CD4-positive, alpha-beta memory T cell (primary cell): ENCODE measurements at regions not wholly inside any gene's neighbourhood (a gene's known extent, or its start where the extent isn't known, plus 50 kb on each side); places are given as distances from the start of the nearest gene placed in this dataset.

Experiments
- CTCF ChIA-PET: fragments of 350-600 bp; sonication (Branson Sonifier 250); formaldehyde crosslinking; loops from one replicate; lab custom pipeline; 2021; ENCODE audit warnings: inconsistent platforms; ENCODE audit not compliant: partially characterized antibody; lab: Charles Lee
- POLR2A ChIA-PET: fragments of 350-600 bp; sonication (Branson Sonifier 250); formaldehyde crosslinking; loops from one replicate; lab custom pipeline; 2021; ENCODE audit not compliant: partially characterized antibody; lab: Charles Lee
- DNase-seq, 5 donors: peaks; one replicate each; pipeline versions ENCODE4 v3.0.0 to v3.0.0-alpha.2; 2020 to 2022; ENCODE audit warnings: mixed read lengths in 1 of 5
- H3K27ac ChIP-seq: one replicate; pipeline ENCODE4 v1.7.0; 2013; ENCODE audit warnings: low read depth, low read length
- H3K27me3 ChIP-seq: 2 replicates; pipeline ENCODE4 v1.7.0; 2013; ENCODE audit warnings: mild to moderate bottlenecking, low read length, moderate library complexity; ENCODE audit not compliant: insufficient read depth
- H3K36me3 ChIP-seq: 2 replicates; pipeline ENCODE4 v1.7.0; 2013; ENCODE audit warnings: mild to moderate bottlenecking, low read length, moderate library complexity; ENCODE audit not compliant: insufficient read depth
- H3K4me1 ChIP-seq: 2 replicates; pipeline ENCODE4 v1.7.0; 2013; ENCODE audit warnings: mild to moderate bottlenecking, low read length, moderate library complexity; ENCODE audit not compliant: insufficient read depth
- H3K4me3 ChIP-seq, 2 donors: one replicate each; pipeline ENCODE4 v1.7.0; 2013; ENCODE audit warnings: low read length in 2 of 2, mild to moderate bottlenecking in 1 of 2
- H3K9me3 ChIP-seq, 2 donors: one replicate each; pipeline ENCODE4 v1.7.0; 2013; ENCODE audit warnings: low read length in 2 of 2, control low read depth in 1 of 2; ENCODE audit not compliant: control insufficient read depth in 1 of 2
- H3K27ac Mint-ChIP-seq, 7 donors: one replicate each; pipeline ENCODE4 v1.8.0; 2020 to 2021; ENCODE audit warnings: mixed read lengths in 7 of 7, mild to moderate bottlenecking in 6 of 7, inconsistent platforms in 3 of 7, moderate library complexity in 3 of 7
- H3K27me3 Mint-ChIP-seq, 2 donors: one replicate each; pipeline ENCODE4 v1.8.0; 2020 to 2021; ENCODE audit warnings: mixed read lengths in 2 of 2
- H3K36me3 Mint-ChIP-seq, 2 donors: one replicate each; pipeline ENCODE4 v1.8.0; 2020 to 2021; ENCODE audit warnings: mixed read lengths in 2 of 2, inconsistent platforms in 1 of 2, mild to moderate bottlenecking in 1 of 2
- H3K4me1 Mint-ChIP-seq, 4 donors: one replicate each; pipeline ENCODE4 v1.8.0; 2020 to 2021; ENCODE audit warnings: mixed read lengths in 4 of 4, mild to moderate bottlenecking in 1 of 4
- H3K4me3 Mint-ChIP-seq, 8 donors: one replicate each; pipeline ENCODE4 v1.8.0; 2020 to 2021; ENCODE audit warnings: mixed read lengths in 8 of 8, mild to moderate bottlenecking in 7 of 8, moderate library complexity in 6 of 8, inconsistent platforms in 3 of 8
- H3K9me3 Mint-ChIP-seq, 8 donors: one replicate each; pipeline ENCODE4 v1.8.0; 2020 to 2021; ENCODE audit warnings: mixed read lengths in 8 of 8, mild to moderate bottlenecking in 5 of 8, inconsistent platforms in 3 of 8, moderate library complexity in 1 of 8
- intact Hi-C: fragments of 100-400 bp; cut with micrococcal nuclease; formaldehyde crosslinking; loops from one replicate; pipeline ENCODE4 v1.15.1; 2023

GRCh38 chr3:162285259-162285658, 788.7 kb downstream of the OTOL1 start:
- H3K4me3 ChIP-seq: no peak overlapping the region
- POLR2A ChIA-PET: no interaction called here
- no peaks in the 10 kb centered on the region for H3K27me3 Mint-ChIP-seq
- no peaks in the 10 kb centered on the region for H3K4me1 Mint-ChIP-seq
- no peaks in the 10 kb centered on the region for H3K36me3 ChIP-seq
- peaks cover 0 to 13% (median 4%) of the 10 kb centered on the region in 8 donors for H3K9me3 Mint-ChIP-seq
- H3K36me3 Mint-ChIP-seq: no peaks in the 10 kb centered on the region
- no peak overlapping the region for H3K27ac Mint-ChIP-seq
- no peak overlapping the region for H3K27ac ChIP-seq
- H3K4me1 ChIP-seq: no peaks in the 10 kb centered on the region
- CTCF ChIA-PET: no interaction called here
- H3K9me3 ChIP-seq: no peaks in the 10 kb centered on the region
- intact Hi-C loops: no loop called here
- H3K4me3 Mint-ChIP-seq: no peak overlapping the region
- DNase-seq: no peak
- H3K27me3 ChIP-seq: no peaks in the 10 kb centered on the region

- Mint-ChIP-seq H3K4me3 (no peak overlapping the region), H3K9me3 (peaks cover 0 to 18% (median 5%) of the 10 kb centered on the region in 8 donors), H3K27me3 (no peaks in the 10 kb centered on the region), H3K27ac (no peak overlapping the region), H3K36me3 (no peaks in the 10 kb centered on the region), H3K4me1 (no peaks in the 10 kb centered on the region)
- Histone ChIP-seq H3K4me3 (no peak overlapping the region), H3K27me3 (no peaks in the 10 kb centered on the region), H3K36me3 (no peaks in the 10 kb centered on the region), H3K4me1 (no peaks in the 10 kb centered on the region), H3K9me3 (no peaks in the 10 kb centered on the region), H3K27ac (no peak overlapping the region)
- ChIA-PET CTCF (no interaction called here), POLR2A (no interaction called here)
- no peak for DNase-seq
- intact Hi-C loops: no loop called here
These were observed 791.0 kb downstream of the OTOL1 start for GRCh38 chr3:162287600-162287999.

GRCh38 chr3:162292409-162292808, 795.8 kb downstream of the OTOL1 start:
- no peak overlapping the region for H3K4me3 Mint-ChIP-seq
- Histone ChIP-seq H3K27ac (no peak overlapping the region), H3K9me3 (no peaks in the 10 kb centered on the region), H3K27me3 (no peaks in the 10 kb centered on the region), H3K36me3 (no peaks in the 10 kb centered on the region), H3K4me1 (no peaks in the 10 kb centered on the region), H3K4me3 (no peak overlapping the region)
- no peak for DNase-seq
- intact Hi-C loops: no loop called here
- peaks cover 2 to 22% (median 6%) of the 10 kb centered on the region in 8 donors for H3K9me3 Mint-ChIP-seq
- H3K4me1 Mint-ChIP-seq: no peaks in the 10 kb centered on the region
- H3K36me3 Mint-ChIP-seq: no peaks in the 10 kb centered on the region
- no peak overlapping the region for H3K27ac Mint-ChIP-seq
- no peaks in the 10 kb centered on the region for H3K27me3 Mint-ChIP-seq
- POLR2A ChIA-PET: no interaction called here
- CTCF ChIA-PET: no interaction called here

GRCh38 chr3:162295323-162295983, 798.8 kb downstream of the OTOL1 start:
- no peak for DNase-seq
- ChIA-PET POLR2A (no interaction called here), CTCF (interaction anchor here (1.8 kb wide), 1 partner anchor 13 kb away, joined by 3 read pairs; no protein-coding TSS in a partner anchor)
- peaks cover 0 to 22% (median 7%) of the 10 kb centered on the region in 8 donors for H3K9me3 Mint-ChIP-seq
- no peaks in the 10 kb centered on the region for H3K4me1 ChIP-seq
- no peaks in the 10 kb centered on the region for H3K4me1 Mint-ChIP-seq
- H3K27ac Mint-ChIP-seq: no peak overlapping the region
- H3K4me3 Mint-ChIP-seq: no peak overlapping the region
- no peaks in the 10 kb centered on the region for H3K27me3 ChIP-seq
- H3K27me3 Mint-ChIP-seq: no peaks in the 10 kb centered on the region
- no peaks in the 10 kb centered on the region for H3K36me3 ChIP-seq
- intact Hi-C loops: no loop called here
- no peaks in the 10 kb centered on the region for H3K36me3 Mint-ChIP-seq
- no peak overlapping the region for H3K4me3 ChIP-seq
- H3K9me3 ChIP-seq: no peaks in the 10 kb centered on the region
- H3K27ac ChIP-seq: no peak overlapping the region

- intact Hi-C loops: no loop called here
- H3K27ac Mint-ChIP-seq: no peak overlapping the region
- no peaks in the 10 kb centered on the region for H3K4me1 ChIP-seq
- H3K36me3 Mint-ChIP-seq: no peaks in the 10 kb centered on the region
- ChIA-PET POLR2A (no interaction called here), CTCF (no interaction called here)
- H3K36me3 ChIP-seq: no peaks in the 10 kb centered on the region
- H3K27me3 Mint-ChIP-seq: no peaks in the 10 kb centered on the region
- no peak for DNase-seq
- no peak overlapping the region for H3K4me3 Mint-ChIP-seq
- H3K27me3 ChIP-seq: no peaks in the 10 kb centered on the region
- no peaks in the 10 kb centered on the region for H3K4me1 Mint-ChIP-seq
- no peak overlapping the region for H3K27ac ChIP-seq
- no peaks in the 10 kb centered on the region for H3K9me3 ChIP-seq
- peaks cover 0 to 6% (median 3%) of the 10 kb centered on the region in 8 donors for H3K9me3 Mint-ChIP-seq
- H3K4me3 ChIP-seq: no peak overlapping the region
These were observed 806.5 kb downstream of the OTOL1 start for GRCh38 chr3:162302983-162303624.

GRCh38 chr3:162317046-162317445, 820.4 kb downstream of the OTOL1 start:
- H3K9me3 ChIP-seq: no peaks in the 10 kb centered on the region
- no peak overlapping the region for H3K27ac ChIP-seq
- H3K36me3 ChIP-seq: no peaks in the 10 kb centered on the region
- H3K36me3 Mint-ChIP-seq: no peaks in the 10 kb centered on the region
- H3K27me3 ChIP-seq: no peaks in the 10 kb centered on the region
- H3K4me1 ChIP-seq: no peaks in the 10 kb centered on the region
- no peak overlapping the region for H3K4me3 Mint-ChIP-seq
- H3K9me3 Mint-ChIP-seq: peaks cover 0 to 14% (median 6%) of the 10 kb centered on the region in 8 donors
- H3K4me3 ChIP-seq: no peak overlapping the region
- ChIA-PET POLR2A (no interaction called here), CTCF (no interaction called here)
- no peak overlapping the region for H3K27ac Mint-ChIP-seq
- DNase-seq: no peak
- no peaks in the 10 kb centered on the region for H3K27me3 Mint-ChIP-seq
- intact Hi-C loops: no loop called here
- H3K4me1 Mint-ChIP-seq: no peaks in the 10 kb centered on the region

GRCh38 chr3:162328649-162329048, 832.0 kb downstream of the OTOL1 start:
- Histone ChIP-seq H3K4me3 (no peak overlapping the region), H3K27ac (no peak overlapping the region), H3K36me3 (no peaks in the 10 kb centered on the region), H3K9me3 (no peaks in the 10 kb centered on the region), H3K4me1 (no peaks in the 10 kb centered on the region), H3K27me3 (no peaks in the 10 kb centered on the region)
- POLR2A ChIA-PET: no interaction called here
- no peaks in the 10 kb centered on the region for H3K36me3 Mint-ChIP-seq
- H3K9me3 Mint-ChIP-seq: peaks cover 0 to 14% (median 6%) of the 10 kb centered on the region in 8 donors
- DNase-seq: no peak
- H3K27me3 Mint-ChIP-seq: no peaks in the 10 kb centered on the region
- H3K4me1 Mint-ChIP-seq: no peaks in the 10 kb centered on the region
- no peak overlapping the region for H3K4me3 Mint-ChIP-seq
- CTCF ChIA-PET: no interaction called here
- H3K27ac Mint-ChIP-seq: no peak overlapping the region
- intact Hi-C loops: no loop called here
